ENCODE measurements at regions not wholly inside any gene's neighbourhood (a gene's known extent, or its start where the extent isn't known, plus 50 kb on each side); places are given as distances from the start of the nearest gene placed in this dataset.

GRCh38 chr12:125890366-125890905, 825.2 kb downstream of the AACS start:
- no peaks in the 10 kb centered on the region for H3K4me1 ChIP-seq
- H3K36me3 ChIP-seq = no peaks in the 10 kb centered on the region
- TF ChIP-seq POLR2A (IDR thresholded peaks at IDR 0.05) = no peak
- no peak for TF ChIP-seq CTCF (IDR thresholded peaks at IDR 0.05)
- H3K4me3 ChIP-seq = no peak overlapping the region
- H3K27ac ChIP-seq = no peak overlapping the region
- 67% methylated on average over 7 of the region's 7 CpGs for WGBS (ENCODE audit: insufficient coverage, low coverage, low lambda C conversion rate, missing lambda C conversion rate)
- H3K27me3 ChIP-seq = no peaks in the 10 kb centered on the region
- ATAC-seq (no peak), DNase-seq (no peak)
- H3K9me3 ChIP-seq = no peaks in the 10 kb centered on the region
- intact Hi-C loops (cut with DNase I) = no loop called here

- intact Hi-C loops (cut with DNase I) = no loop called here
- no peaks in the 10 kb centered on the region for H3K27me3 ChIP-seq
- H3K4me3 ChIP-seq = no peak overlapping the region
- no peaks in the 10 kb centered on the region for H3K36me3 ChIP-seq
- H3K9me3 ChIP-seq = no peaks in the 10 kb centered on the region
- H3K4me1 ChIP-seq = no peaks in the 10 kb centered on the region
- 52% methylated on average over 5 of the region's 5 CpGs for WGBS (ENCODE audit: insufficient coverage, low coverage, low lambda C conversion rate, missing lambda C conversion rate)
- no peak for DNase-seq
- no peak for ATAC-seq
- H3K27ac ChIP-seq = no peak overlapping the region
- TF ChIP-seq POLR2A (IDR thresholded peaks at IDR 0.05) = no peak
- no peak for TF ChIP-seq CTCF (IDR thresholded peaks at IDR 0.05)
These were observed 825.7 kb downstream of the AACS start for GRCh38 chr12:125890971-125891370.

DNA sequence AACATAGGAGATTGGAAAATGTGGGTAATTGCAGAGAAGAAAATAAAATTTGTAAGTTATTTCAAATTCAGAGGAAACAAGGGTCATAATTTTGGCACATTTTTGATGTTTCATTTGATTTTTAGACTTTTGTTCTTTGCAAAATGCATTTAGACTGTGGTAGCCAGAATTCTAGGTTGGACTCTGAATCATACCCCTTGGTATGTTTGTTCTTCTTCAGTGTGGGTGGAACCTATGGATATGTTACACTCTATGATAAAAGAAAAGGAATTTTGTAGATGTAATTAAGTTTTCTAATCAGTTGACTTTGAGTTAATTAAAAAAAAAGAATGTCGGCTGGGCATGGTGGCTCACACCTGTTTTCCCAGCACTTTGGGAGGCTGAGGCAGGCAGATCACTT, 827.0 kb downstream of the AACS start:
- Histone ChIP-seq H3K4me1 (no peaks in the 10 kb centered on the region), H3K9me3 (no peaks in the 10 kb centered on the region), H3K27me3 (no peaks in the 10 kb centered on the region), H3K27ac (no peak overlapping the region), H3K36me3 (no peaks in the 10 kb centered on the region), H3K4me3 (no peak overlapping the region)
- no peak for TF ChIP-seq CTCF (IDR thresholded peaks at IDR 0.05)
- TF ChIP-seq POLR2A (IDR thresholded peaks at IDR 0.05) = no peak
- DNase-seq = no peak
- ATAC-seq = no peak
- intact Hi-C loops (cut with DNase I) = no loop called here
- WGBS (ENCODE audit: insufficient coverage, low coverage, low lambda C conversion rate, missing lambda C conversion rate) = 86% methylated on average over 1 of the region's 1 CpG

GRCh38 chr12:125902991-125903390, 837.8 kb downstream of the AACS start:
- no peak for ATAC-seq
- 77% methylated on average over 1 of the region's 2 CpGs for WGBS (ENCODE audit: insufficient coverage, low coverage, low lambda C conversion rate, missing lambda C conversion rate)
- H3K4me1 ChIP-seq = no peaks in the 10 kb centered on the region
- no peak overlapping the region for H3K4me3 ChIP-seq
- no peak overlapping the region for H3K27ac ChIP-seq
- H3K27me3 ChIP-seq = no peaks in the 10 kb centered on the region
- TF ChIP-seq CTCF (IDR thresholded peaks at IDR 0.05) (no peak), POLR2A (IDR thresholded peaks at IDR 0.05) (no peak)
- intact Hi-C loops (cut with DNase I) = no loop called here
- H3K9me3 ChIP-seq = no peaks in the 10 kb centered on the region
- no peak for DNase-seq
- H3K36me3 ChIP-seq = no peaks in the 10 kb centered on the region

- no peak for TF ChIP-seq CTCF (IDR thresholded peaks at IDR 0.05)
- TF ChIP-seq POLR2A (IDR thresholded peaks at IDR 0.05) = no peak
- no peak overlapping the region for H3K4me3 ChIP-seq
- H3K36me3 ChIP-seq = no peaks in the 10 kb centered on the region
- no peak for DNase-seq
- no peaks in the 10 kb centered on the region for H3K9me3 ChIP-seq
- 60% methylated on average over 3 of the region's 3 CpGs for WGBS (ENCODE audit: insufficient coverage, low coverage, low lambda C conversion rate, missing lambda C conversion rate)
- no peak overlapping the region for H3K27ac ChIP-seq
- no peaks in the 10 kb centered on the region for H3K27me3 ChIP-seq
- H3K4me1 ChIP-seq = no peaks in the 10 kb centered on the region
- intact Hi-C loops (cut with DNase I) = no loop called here
- no peak for ATAC-seq
These were observed 842.1 kb downstream of the AACS start for GRCh38 chr12:125907351-125907750.
